ENCODE measurements at regions not wholly inside any gene's neighbourhood (a gene's known extent, or its start where the extent isn't known, plus 50 kb on each side); places are given as distances from the start of the nearest gene placed in this dataset.

GRCh38 chr1:90220496-90220895 lies 225.6 kb downstream of the ZNF326 start:
- Histone ChIP-seq H3F3A (replicated peaks; ENCODE audit: low read depth) (no peaks in the 10 kb centered on the region), H3K4me1 (ENCODE audit: insufficient read depth) (peaks cover 12% of the 10 kb centered on the region; the same call in 1 of the 2 replicates), H2AFZ (no peak overlapping the region), H4K20me1 (replicated peaks; ENCODE audit: insufficient read depth) (no peaks in the 10 kb centered on the region), H3K9me2 (ENCODE audit: insufficient read depth) (no peaks in the 10 kb centered on the region), H3K79me2 (replicated peaks; ENCODE audit: insufficient read depth) (no peaks in the 10 kb centered on the region), H3K4me3 (peak overlapping the region; percentile 51; the same call in 1 of the 2 replicates), H3K36me3 (ENCODE audit: insufficient read depth) (no peaks in the 10 kb centered on the region), H3K4me2 (peak overlapping the region; percentile 66; the same call in 1 of the 2 replicates), H3K27ac (ENCODE audit: low read depth) (no peak overlapping the region), H3K27me3 (ENCODE audit: insufficient read depth) (no peaks in the 10 kb centered on the region)
- H3K4me3 Mint-ChIP-seq = no peak overlapping the region
- ATAC-seq (no peak), DNase-seq (ENCODE audit: low spot score) (no peak)
- no peak for TF ChIP-seq ZNF462 (CRISPR knock-in tag; IDR thresholded peaks at IDR 0.05)
- TF ChIP-seq POLR2AphosphoS5 (IDR thresholded peaks at IDR 0.05; ENCODE audit: low read depth) = no peak
- TF ChIP-seq ZNF331 (CRISPR knock-in tag; IDR thresholded peaks at IDR 0.05; ENCODE audit: low read depth) = no peak
- TF ChIP-seq CTCF (conservative IDR thresholded peaks at IDR 0.05; ENCODE audit: low read depth in 2 of 2) = no peak
- TF ChIP-seq CREB1 (CRISPR knock-in tag; IDR thresholded peaks at IDR 0.05; ENCODE audit: low read depth) = no peak
- no peak for TF ChIP-seq EZH2 (IDR thresholded peaks at IDR 0.05; ENCODE audit: low read depth, unreplicated experiment)
- TF ChIP-seq JUNB (IDR thresholded peaks at IDR 0.05; ENCODE audit: unreplicated experiment) = no peak
- no peak for TF ChIP-seq STAT1 (IDR thresholded peaks at IDR 0.05; ENCODE audit: unreplicated experiment)
- no peak for TF ChIP-seq NANOG (IDR thresholded peaks at IDR 0.05; ENCODE audit: borderline replicate concordance)
- TF ChIP-seq EZH2phosphoT487 (IDR thresholded peaks at IDR 0.05; ENCODE audit: unreplicated experiment) = no peak
- TF ChIP-seq REST (IDR thresholded peaks at IDR 0.05; ENCODE audit: unreplicated experiment) = no peak
- no peak for TF ChIP-seq ETS1 (IDR thresholded peaks at IDR 0.05)
- no peak for TF ChIP-seq ZNF114 (CRISPR knock-in tag; IDR thresholded peaks at IDR 0.05)
- no peak overlapping the region for H3K27ac Mint-ChIP-seq
- H3K4me1 Mint-ChIP-seq = peaks cover 11% of the 10 kb centered on the region; the same call in 2 of the 3 replicates
- H3K9me3 Mint-ChIP-seq = peaks cover 15% of the 10 kb centered on the region
- peaks cover 3% of the 10 kb centered on the region for H3K27me3 Mint-ChIP-seq (ENCODE audit: insufficient read depth, low read depth, poor library complexity)
- H3K36me3 Mint-ChIP-seq (ENCODE audit: low read depth) = peaks cover 13% of the 10 kb centered on the region

Measured in GM23338 (cell line).